Kidney capillary endothelial cell (primary cell): ENCODE measurements at regions not wholly inside any gene's neighbourhood (a gene's known extent, or its start where the extent isn't known, plus 50 kb on each side); places are given as distances from the start of the nearest gene placed in this dataset.

ENCODE experiments used
- DNase-seq: peaks from one replicate; pipeline ENCODE4 v3.0.0-alpha.2; 2018; ENCODE audit warnings: low spot score

DNA sequence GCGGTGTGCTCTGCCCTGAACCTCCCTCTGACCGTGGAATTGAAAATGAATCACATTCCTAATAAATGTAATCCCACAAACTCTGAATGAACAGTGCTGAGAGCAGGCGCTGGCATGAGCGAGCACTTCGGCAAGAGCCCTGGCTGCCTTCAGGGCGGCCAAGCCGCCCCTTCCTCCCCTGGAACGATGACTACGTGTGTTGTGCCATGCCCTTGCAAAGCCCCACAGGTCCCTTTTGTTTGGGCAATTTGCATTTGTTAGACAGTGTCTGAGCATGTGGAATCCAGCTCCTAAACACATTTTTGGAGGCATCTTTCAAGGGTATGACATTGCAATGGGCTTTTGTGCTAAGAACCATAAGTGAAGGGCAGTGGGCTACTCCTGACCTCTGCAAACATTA lies 95.6 kb upstream of the MKI67 start:
- no peak for DNase-seq

DNA sequence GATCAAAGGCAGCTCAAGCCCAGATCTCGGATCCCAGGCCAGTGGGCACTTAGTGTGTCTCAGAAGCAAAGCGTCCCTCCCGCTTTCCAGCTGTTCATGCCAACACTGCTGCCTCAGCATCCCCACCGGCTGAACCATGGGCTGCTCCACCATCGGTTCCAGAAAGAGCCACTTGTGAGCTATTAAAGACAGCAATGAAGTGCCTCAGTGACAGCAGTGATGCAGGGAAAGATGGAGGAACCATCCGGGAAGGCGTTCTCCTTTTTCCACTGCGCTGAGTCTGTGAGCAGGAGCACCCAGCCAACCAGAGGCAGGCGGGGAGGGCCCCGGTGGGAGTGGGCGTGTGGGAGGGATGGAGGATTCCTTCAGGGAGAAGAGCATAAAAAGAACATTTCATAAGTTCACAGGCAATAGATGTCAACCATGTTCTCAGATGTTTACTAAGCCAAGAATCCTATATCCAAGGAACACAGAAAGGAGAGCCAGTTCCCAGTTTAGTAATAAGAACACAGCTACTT lies 96.2 kb upstream of the MKI67 start:
- DNase-seq, result no peak

DNA sequence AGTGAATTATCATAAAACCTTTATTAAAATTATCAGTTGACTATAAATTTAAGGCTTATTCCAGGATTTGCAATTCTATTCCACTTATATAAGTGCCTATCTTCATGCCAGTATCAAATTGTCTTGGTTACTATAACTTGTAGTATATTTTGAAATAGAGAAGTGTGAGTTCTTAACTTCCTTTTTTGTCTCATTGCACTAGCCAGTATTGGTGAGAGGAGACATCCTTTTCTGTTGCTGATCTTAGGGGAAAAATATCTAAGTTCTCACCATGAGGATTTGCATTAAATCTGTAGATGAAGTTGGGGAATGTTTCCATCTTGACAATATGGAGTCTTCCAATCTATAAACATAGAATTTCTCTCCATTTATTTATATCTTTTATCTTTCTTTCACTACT lies 104.2 kb upstream of the MKI67 start:
- no peak for DNase-seq

DNA sequence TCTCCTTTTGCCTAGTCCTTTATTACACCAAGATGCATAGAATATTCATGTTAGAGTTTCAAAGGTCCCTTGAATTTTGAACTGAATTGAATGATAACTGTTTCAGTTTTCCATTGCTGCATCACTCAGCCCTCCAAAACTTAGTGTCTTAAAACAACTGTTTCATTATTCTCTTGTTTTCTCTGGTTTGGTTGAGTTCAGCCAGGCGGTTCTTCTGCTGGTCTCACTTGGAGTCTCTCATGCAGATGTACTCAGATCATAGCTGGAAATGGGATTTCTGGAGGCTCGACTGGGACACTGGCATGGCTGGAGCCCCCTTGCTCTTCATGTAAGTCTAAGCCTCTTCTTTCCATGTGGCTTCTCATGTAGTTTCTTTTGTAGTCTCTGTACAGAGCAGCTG lies 107.2 kb upstream of the MKI67 start:
- DNase-seq, result no peak

GRCh38 chr10:128237710-128238109 lies 111.5 kb upstream of the MKI67 start:
- DNase-seq, result no peak

GRCh38 chr10:128241023-128241422 lies 114.8 kb upstream of the MKI67 start:
- no peak for DNase-seq

GRCh38 chr10:128242641-128243040 lies 116.4 kb upstream of the MKI67 start:
- DNase-seq, result peak; percentile 19

DNA sequence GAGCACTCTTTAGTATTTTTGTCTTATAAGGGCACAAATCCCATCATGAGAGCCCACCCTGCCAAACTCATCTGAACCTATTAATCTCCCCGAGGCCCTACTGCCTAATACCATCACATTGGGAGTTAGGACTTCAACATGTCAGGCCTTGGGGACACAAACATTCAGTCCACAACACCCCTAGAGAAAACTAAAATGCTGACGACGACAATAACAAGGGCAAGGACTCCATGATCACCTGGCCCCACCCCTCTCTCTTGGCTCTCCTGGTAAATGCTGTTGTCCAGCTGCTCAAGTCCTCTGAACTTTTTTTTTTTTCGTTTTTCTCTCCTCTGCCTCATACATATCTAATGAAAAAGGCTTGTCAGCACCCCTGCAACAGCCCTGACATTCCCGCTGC lies 118.8 kb upstream of the MKI67 start:
- DNase-seq, result no peak

DNA sequence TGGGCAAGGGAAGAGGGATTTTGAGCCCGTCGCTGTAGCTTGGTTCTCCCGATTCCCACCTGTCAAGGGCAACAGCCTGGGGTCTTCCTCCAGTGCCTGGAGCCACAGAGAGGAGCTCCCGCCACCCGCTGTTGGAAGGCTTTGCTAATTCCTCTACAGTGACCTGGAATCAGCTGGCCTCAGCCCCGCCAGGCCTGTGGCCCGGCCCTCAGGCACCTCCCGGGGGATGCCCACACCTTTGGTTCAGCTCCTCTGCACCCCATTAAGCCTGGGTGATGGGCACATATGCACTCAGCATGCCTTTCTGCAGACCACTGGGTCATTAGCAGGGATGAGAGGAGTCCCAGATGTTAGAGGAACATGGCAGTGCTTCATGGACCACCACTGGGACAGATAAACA lies 121.4 kb upstream of the MKI67 start:
- DNase-seq, result no peak

GRCh38 chr10:128254476-128254875 lies 128.3 kb upstream of the MKI67 start:
- DNase-seq, result peak; percentile 55

DNA sequence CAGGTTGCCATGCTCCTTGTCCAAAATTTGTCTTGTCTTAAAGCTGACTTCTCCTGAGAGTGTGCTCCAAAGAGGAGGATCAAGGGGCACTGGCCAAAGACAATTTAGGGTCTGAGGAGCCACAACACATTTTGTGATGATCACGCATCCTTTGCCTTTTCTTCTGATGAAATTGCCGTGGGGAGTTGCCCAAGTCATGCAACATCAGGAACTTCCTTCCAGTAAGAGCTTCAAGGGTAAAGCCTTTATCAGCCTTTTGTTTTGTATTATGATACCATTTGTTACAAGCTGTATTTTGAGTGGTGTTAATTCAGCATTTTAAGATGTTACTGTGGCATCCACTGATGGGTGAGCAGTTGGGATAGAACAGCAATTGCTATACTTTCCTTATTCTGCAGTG lies 131.2 kb upstream of the MKI67 start:
- DNase-seq, result no peak

DNA sequence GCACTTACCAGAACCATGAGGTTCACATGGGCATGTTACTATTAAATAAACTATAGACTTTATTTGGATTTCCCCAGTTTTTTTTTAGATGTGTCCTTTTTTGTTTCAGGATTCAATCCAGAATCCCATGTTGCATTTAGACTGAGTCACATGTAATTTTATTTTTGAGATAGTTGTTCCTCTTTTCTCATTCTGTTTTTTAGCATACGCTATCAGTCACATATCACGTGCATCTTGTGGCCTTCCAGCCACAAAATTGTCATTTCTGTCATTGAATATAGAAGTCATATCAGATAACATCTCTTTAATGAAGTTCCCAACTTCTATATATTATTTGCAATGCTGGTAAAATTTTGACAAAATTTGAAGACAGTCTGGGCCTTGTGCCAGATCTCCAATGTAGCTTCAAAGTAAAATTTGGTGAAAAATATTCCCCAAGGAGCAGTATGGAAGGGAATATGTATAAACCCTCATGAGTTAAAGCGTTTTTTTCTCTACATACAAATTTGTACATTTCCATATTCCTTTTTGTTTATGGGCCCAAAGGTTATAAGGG lies 132.3 kb upstream of the MKI67 start:
- DNase-seq, result no peak

DNA sequence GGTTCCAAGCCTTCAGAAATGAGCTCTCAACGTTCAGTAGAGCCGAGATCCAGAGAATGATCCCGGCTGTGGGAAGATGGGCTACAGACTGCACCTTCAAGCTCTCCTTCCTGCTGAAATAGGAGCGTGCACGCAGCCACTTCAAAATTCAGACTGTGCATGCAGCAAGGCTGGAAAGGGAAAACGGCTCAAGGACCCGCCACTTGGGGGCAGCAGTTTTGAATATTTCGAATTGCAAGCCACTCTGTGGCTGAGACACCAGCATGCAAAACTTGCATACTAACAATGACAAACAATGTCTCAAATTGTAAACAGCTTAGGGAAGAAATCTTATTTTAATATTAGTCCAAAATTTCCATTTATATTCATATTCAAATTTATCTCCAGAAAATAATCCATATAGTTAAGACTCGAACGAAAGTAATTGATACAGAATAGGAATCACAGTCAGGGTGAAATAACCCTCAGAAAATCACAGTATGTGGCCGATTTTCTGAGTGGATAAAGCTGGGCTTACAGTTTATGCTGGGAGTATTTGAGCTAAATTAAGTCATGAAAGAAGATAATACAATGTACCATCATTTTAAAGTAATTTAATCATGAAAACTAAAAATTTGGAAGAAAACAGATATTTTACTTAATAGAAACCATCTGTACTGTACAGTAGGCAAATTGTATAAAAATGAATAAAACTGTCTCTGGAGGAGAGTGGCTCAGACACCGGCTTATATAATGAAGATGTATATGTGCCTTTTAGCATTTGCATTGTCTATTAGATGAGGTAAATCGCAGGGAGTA lies 137.9 kb upstream of the MKI67 start:
- peak; percentile 61 for DNase-seq

GRCh38 chr10:128265596-128265995 lies 139.4 kb upstream of the MKI67 start:
- DNase-seq, result no peak

GRCh38 chr10:128267581-128267980 lies 141.4 kb upstream of the MKI67 start:
- no peak for DNase-seq

DNA sequence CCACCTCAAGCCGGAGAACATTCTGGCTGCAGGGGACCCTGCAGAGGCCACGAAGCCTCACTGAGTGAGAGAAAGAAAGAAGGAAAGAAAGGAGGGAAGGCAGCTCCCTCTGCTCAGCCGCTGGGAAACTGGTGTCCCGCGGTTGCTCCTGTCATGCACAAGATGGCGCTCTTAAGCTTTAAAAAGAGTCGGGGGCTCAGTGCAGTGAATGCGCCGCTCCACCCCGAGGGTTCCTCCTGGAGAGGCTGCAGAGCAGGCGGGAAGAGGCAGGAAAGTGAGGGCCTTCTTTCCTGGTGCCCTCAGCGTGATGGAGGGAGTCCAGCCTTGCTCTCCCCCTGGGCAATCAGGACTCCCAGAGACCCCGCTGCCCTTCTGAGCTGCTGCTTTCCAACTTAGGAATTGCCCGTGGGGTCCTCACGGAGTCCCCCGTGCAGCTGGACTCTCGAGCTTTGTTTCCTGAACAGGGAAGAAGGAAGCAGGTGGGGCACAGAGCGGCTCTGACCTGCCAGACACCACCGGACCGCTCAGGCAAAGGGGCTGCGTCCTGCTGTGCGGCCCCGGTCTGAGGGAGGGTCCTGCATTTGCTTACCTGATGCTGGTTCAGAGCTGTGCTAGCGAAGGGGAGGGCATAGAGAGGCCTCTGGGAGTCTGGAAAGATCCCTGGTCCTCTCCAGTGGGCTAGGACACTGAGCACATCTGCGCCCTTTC lies 141.9 kb upstream of the MKI67 start:
- DNase-seq, result peak; percentile 52

DNA sequence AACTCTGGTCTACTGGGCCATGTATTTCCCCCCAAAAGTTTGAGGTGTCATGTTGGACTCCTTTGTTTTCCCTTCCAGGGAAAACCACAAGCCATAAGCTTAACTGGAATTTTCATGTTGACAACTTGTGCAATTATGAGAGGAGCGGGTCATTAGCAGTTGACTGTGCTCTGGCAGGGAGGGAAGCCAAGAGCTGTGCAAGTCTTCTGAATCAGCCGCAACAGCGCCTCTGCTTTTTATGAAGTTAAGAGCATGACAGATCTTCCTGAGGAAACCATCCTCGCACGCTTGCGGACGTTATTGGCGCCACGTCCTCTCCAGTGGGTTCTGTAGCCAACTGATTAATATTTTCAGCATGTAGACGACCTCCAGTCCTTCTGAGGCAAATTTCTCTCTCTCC lies 148.7 kb upstream of the MKI67 start:
- DNase-seq, result peak; percentile 77

- no peak for DNase-seq
Observed at GRCh38 chr10:128275388-128276177, 149.4 kb upstream of the MKI67 start.

DNA sequence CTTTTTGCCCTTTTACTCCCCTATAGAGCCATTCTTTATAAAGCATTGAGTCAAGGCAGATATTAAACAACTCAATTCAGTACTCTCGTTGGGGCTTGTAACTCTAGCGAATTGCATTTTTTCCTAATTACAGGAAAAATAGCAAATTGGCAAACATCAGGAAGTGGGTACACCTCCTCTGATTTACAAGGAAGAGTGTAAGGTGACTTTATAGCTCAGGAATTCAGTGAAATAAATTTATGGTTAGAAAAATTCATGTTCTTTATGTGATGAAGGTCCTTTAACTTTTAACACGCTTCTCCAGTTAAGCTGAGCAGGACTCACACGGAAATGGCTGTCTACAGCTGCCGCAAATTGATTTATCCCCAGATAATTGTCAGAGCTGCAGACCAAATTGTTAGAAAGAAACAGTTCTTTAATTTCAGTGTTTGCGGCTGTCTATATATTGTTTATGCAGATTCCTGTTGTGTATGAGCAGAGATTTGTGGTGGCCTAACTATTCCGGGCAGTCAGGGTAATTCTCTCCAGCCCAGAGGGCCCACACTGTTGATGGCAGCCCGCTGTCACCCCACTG lies 151.1 kb upstream of the MKI67 start:
- DNase-seq, result peak; percentile 9

DNA sequence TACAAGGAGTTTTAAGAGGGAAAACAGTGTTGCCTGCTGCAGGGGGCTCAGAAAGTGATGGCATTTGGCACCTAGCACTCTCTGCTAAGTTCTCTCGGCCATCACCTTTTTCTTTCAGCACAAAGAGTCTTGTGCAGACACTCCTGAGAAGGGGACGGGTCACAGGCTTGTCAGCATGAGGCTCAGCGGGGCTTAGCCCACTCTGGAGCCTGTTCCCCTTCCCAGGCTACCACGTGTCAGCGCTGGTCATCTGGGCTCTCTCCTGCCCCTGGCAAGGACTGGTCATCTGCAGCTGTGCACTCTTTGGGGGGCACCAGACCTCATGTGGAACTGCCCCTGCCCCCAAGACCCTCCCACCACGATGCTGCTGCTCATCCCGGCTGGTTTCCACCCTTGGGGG lies 152.1 kb upstream of the MKI67 start:
- DNase-seq, result no peak

GRCh38 chr10:128280271-128280670 lies 154.0 kb upstream of the MKI67 start:
- no peak for DNase-seq

- DNase-seq, result no peak
Observed at GRCh38 chr10:128281343-128281742, 155.1 kb upstream of the MKI67 start.
